Spleen (tissue), 11 donors: ENCODE measurements at regions not wholly inside any gene's neighbourhood (a gene's known extent, or its start where the extent isn't known, plus 50 kb on each side); places are given as distances from the start of the nearest gene placed in this dataset.

ENCODE experiments used
- DNase-seq: peaks from one replicate; pipeline ENCODE4 v3.0.0-alpha.2; 2020
- H3K27ac ChIP-seq, 8 donors: fragments of 200-600 bp; sonication (generic) in 7 of 8; 1 replicate in 4 of 8; 2 replicates in 4 of 8; pipeline versions ENCODE4 v1.5.0 to v1.8.0; 2016 to 2021; ENCODE audit warnings: inconsistent platforms in 4 of 8, mild to moderate bottlenecking in 4 of 8, moderate library complexity in 1 of 8
- H3K27me3 ChIP-seq, 7 donors: fragments of 200-600 bp; sonication (generic) in 6 of 7; replicated peaks in 1 of 7; 1 replicate in 4 of 7; 2 replicates in 3 of 7; pipeline versions ENCODE4 v1.5.0 to v1.8.0; 2016 to 2021; ENCODE audit warnings: inconsistent platforms in 3 of 7, mild to moderate bottlenecking in 1 of 7
- H3K36me3 ChIP-seq, 6 donors: fragments of 200-600 bp; sonication (generic) in 5 of 6; 1 replicate in 4 of 6; 2 replicates in 2 of 6; pipeline versions ENCODE4 v1.5.0 to v1.8.0; 2016 to 2021; ENCODE audit warnings: inconsistent platforms in 2 of 6
- H3K4me1 ChIP-seq, 6 donors: fragments of 200-600 bp; sonication (generic) in 5 of 6; 1 replicate in 3 of 6; 2 replicates in 3 of 6; pipeline versions ENCODE4 v1.5.0 to v1.8.0; 2016 to 2021; ENCODE audit warnings: inconsistent platforms in 3 of 6
- H3K4me3 ChIP-seq, 8 donors: fragments of 200-600 bp; sonication (generic) in 7 of 8; 1 replicate in 4 of 8; 2 replicates in 4 of 8; pipeline versions ENCODE4 v1.5.0 to v1.8.0; 2016 to 2021; ENCODE audit warnings: inconsistent platforms in 4 of 8, mild to moderate bottlenecking in 4 of 8, moderate library complexity in 2 of 8
- H3K9me3 ChIP-seq, 8 donors: fragments of 200-600 bp; sonication (generic) in 7 of 8; 1 replicate in 4 of 8; 2 replicates in 4 of 8; pipeline versions ENCODE4 v1.5.0 to v1.8.0; 2016 to 2021; ENCODE audit warnings: inconsistent platforms in 4 of 8
- CTCF ChIP-seq, 11 experiments: fragments of 200-600 bp in 7 of 11; fragments of 450-650 bp in 4 of 11; sonication (generic) in 4 of 11; IDR thresholded peaks in 8 of 11; conservative IDR thresholded peaks in 3 of 11; 1 replicate in 7 of 11; 2 replicates in 4 of 11; pipeline versions ENCODE4 v1.4.0 to v1.8.0; 2016 to 2021; ENCODE audit warnings: antibody characterized with exemption in 11 of 11, inconsistent platforms in 4 of 11, mild to moderate bottlenecking in 1 of 11
- POLR2A ChIP-seq, 3 donors: fragments of 450-650 bp; IDR thresholded peaks; one replicate each; pipeline ENCODE4 v1.5.1; 2017; ENCODE audit warnings: antibody characterized with exemption in 3 of 3, mild to moderate bottlenecking in 1 of 3
- POLR2AphosphoS5 ChIP-seq, 3 donors: sonication (generic); formaldehyde crosslinking; IDR thresholded peaks; one replicate each; pipeline ENCODE4 v1.5.1; 2017; ENCODE audit warnings: antibody characterized with exemption in 3 of 3
- WGBS, 5 donors: extraction: QIAGEN DNeasy Blood & Tissue Kit in 3 of 5; methylation state at CpG; one replicate each; pipeline versions ENCODE4 v1.1.5 to v1.1.7; 2013 to 2018; 5-methylcytosine and 5-hydroxymethylcytosine counted together
- intact Hi-C: fragments of 100-400 bp; cut with DNase I; formaldehyde crosslinking; loops from one replicate; pipeline ENCODE4 v1.15.0; 2023; ENCODE audit warnings: low total_unique reads
- donor health status: healthy with polysubstance abuse.
- donor health status: DM: no; HTN: no; CAD: no; lungs with moderate emphysema.
- donor health status: DM: no; HTN: no; CAD: no.
- donor health status: Bipolar disorder and iron deficiency.
- donor health status: healthy.
- donor health status: DM: no; HTN: no; CAD: no.
- donor health status: DM: yes; HTN: yes; CAD: no.

- DNase-seq = no peak
- Histone ChIP-seq H3K4me3 (no peak overlapping the region), H3K27me3 (no peaks in the 10 kb centered on the region), H3K4me1 (no peaks in the 10 kb centered on the region), H3K36me3 (no peaks in the 10 kb centered on the region), H3K27ac (no peak overlapping the region), H3K9me3 (peaks cover 0 to 2% (median under 1%) of the 10 kb centered on the region in 8 donors)
- no peak for TF ChIP-seq POLR2A (IDR thresholded peaks at IDR 0.05)
- TF ChIP-seq CTCF (IDR thresholded peaks at IDR 0.05 in 8 of 11, conservative IDR thresholded peaks at IDR 0.05 in 3 of 11) = no peak
- TF ChIP-seq POLR2AphosphoS5 (IDR thresholded peaks at IDR 0.05) = no peak
- WGBS, 5 donors = 58 to 86% (median 77%) methylated on average over 2 of the region's 2 CpGs
- intact Hi-C loops = no loop called here
Measured at GRCh38 chr2:129653246-129653645, 326.2 kb upstream of the RAB6C start.

GRCh38 chr2:129654331-129654730, 325.1 kb upstream of the RAB6C start:
- no peaks in the 10 kb centered on the region for H3K27me3 ChIP-seq
- H3K27ac ChIP-seq = no peak overlapping the region
- intact Hi-C loops = no loop called here
- DNase-seq = no peak
- peaks cover 0 to 12% (median 6%) of the 10 kb centered on the region in 8 donors for H3K9me3 ChIP-seq
- 59 to 81% (median 66%) methylated on average over 3 of the region's 3 CpGs for WGBS, 5 donors
- H3K36me3 ChIP-seq = no peaks in the 10 kb centered on the region
- H3K4me1 ChIP-seq = no peaks in the 10 kb centered on the region
- TF ChIP-seq POLR2A (IDR thresholded peaks at IDR 0.05) = no peak
- no peak for TF ChIP-seq CTCF (IDR thresholded peaks at IDR 0.05 in 8 of 11, conservative IDR thresholded peaks at IDR 0.05 in 3 of 11)
- no peak for TF ChIP-seq POLR2AphosphoS5 (IDR thresholded peaks at IDR 0.05)
- no peak overlapping the region for H3K4me3 ChIP-seq

- no peak for DNase-seq
- Histone ChIP-seq H3K4me3 (no peak overlapping the region), H3K27me3 (no peaks in the 10 kb centered on the region), H3K36me3 (no peaks in the 10 kb centered on the region), H3K4me1 (no peaks in the 10 kb centered on the region), H3K27ac (no peak overlapping the region), H3K9me3 (peaks cover 0 to 12% (median 6%) of the 10 kb centered on the region in 8 donors)
- 59 to 73% (median 68%) methylated on average over 6 of the region's 6 CpGs for WGBS, 5 donors
- intact Hi-C loops = no loop called here
- TF ChIP-seq POLR2AphosphoS5 (IDR thresholded peaks at IDR 0.05) (no peak), CTCF (IDR thresholded peaks at IDR 0.05 in 8 of 11, conservative IDR thresholded peaks at IDR 0.05 in 3 of 11) (no peak), POLR2A (IDR thresholded peaks at IDR 0.05) (no peak)
Measured at GRCh38 chr2:129656081-129656598, 323.3 kb upstream of the RAB6C start.

- WGBS, 5 donors = 86 to 93% (median 90%) methylated on average over 5 of the region's 5 CpGs
- TF ChIP-seq CTCF (IDR thresholded peaks at IDR 0.05 in 8 of 11, conservative IDR thresholded peaks at IDR 0.05 in 3 of 11) = no peak
- Histone ChIP-seq H3K27ac (no peak overlapping the region), H3K9me3 (peaks cover 0 to 12% (median 6%) of the 10 kb centered on the region in 8 donors), H3K4me1 (no peaks in the 10 kb centered on the region), H3K36me3 (no peaks in the 10 kb centered on the region), H3K4me3 (no peak overlapping the region), H3K27me3 (no peaks in the 10 kb centered on the region)
- DNase-seq = no peak
- intact Hi-C loops = no loop called here
Measured at GRCh38 chr2:129658430-129658829, 321.0 kb upstream of the RAB6C start.
